Lower leg skin (tissue), 3 donors: ENCODE measurements at regions not wholly inside any gene's neighbourhood (a gene's known extent, or its start where the extent isn't known, plus 50 kb on each side); places are given as distances from the start of the nearest gene placed in this dataset.

Experiments
- POLR2A ChIP-seq, 2 donors: fragments of 450-650 bp; IDR thresholded peaks; one replicate each; pipeline ENCODE4 v1.6.1; 2016 to 2017; ENCODE audit warnings: antibody characterized with exemption in 2 of 2, mild to moderate bottlenecking in 1 of 2, moderate library complexity in 1 of 2
- TF ChIP-seq, protein P1 (sequence below), 3 donors: fragments of 450-650 bp; IDR thresholded peaks; one replicate each; pipeline ENCODE4 v1.5.1; 2016; ENCODE audit warnings: antibody characterized with exemption in 3 of 3, mild to moderate bottlenecking in 3 of 3, moderate library complexity in 2 of 3

DNA sequence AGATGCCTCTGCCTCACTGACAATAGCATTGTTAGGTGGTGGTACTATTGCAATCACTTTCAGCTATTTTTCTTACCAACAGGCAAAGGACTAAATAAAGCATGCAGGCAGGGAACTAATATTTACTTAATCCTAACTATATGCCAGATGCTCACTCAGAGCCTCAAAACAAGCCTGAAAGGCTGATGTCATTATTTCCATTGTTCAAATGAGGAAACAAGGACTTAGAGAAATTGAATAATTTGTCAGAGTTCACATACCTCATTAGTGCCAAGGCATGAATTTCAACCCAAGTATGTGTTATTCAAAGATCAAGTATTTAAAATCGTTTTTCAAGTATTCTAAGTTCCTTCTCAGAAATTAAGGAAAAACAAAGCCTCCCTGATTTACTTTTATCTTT, 374.9 kb upstream of the TECRL start:
- TF ChIP-seq, protein P1, sequence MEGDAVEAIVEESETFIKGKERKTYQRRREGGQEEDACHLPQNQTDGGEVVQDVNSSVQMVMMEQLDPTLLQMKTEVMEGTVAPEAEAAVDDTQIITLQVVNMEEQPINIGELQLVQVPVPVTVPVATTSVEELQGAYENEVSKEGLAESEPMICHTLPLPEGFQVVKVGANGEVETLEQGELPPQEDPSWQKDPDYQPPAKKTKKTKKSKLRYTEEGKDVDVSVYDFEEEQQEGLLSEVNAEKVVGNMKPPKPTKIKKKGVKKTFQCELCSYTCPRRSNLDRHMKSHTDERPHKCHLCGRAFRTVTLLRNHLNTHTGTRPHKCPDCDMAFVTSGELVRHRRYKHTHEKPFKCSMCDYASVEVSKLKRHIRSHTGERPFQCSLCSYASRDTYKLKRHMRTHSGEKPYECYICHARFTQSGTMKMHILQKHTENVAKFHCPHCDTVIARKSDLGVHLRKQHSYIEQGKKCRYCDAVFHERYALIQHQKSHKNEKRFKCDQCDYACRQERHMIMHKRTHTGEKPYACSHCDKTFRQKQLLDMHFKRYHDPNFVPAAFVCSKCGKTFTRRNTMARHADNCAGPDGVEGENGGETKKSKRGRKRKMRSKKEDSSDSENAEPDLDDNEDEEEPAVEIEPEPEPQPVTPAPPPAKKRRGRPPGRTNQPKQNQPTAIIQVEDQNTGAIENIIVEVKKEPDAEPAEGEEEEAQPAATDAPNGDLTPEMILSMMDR (IDR thresholded peaks at IDR 0.05): no peak
- no peak for TF ChIP-seq POLR2A (IDR thresholded peaks at IDR 0.05)
